GM19438 (cell line): ENCODE measurements at regions not wholly inside any gene's neighbourhood (a gene's known extent, or its start where the extent isn't known, plus 50 kb on each side); places are given as distances from the start of the nearest gene placed in this dataset.

Source experiments
- ATAC-seq: cut with Tn5 transposase; IDR thresholded peaks from one replicate; pipeline ENCODE4 v1.9.1; 2021; ENCODE audit warnings: low read depth; ENCODE audit not compliant: unreplicated experiment

DNA sequence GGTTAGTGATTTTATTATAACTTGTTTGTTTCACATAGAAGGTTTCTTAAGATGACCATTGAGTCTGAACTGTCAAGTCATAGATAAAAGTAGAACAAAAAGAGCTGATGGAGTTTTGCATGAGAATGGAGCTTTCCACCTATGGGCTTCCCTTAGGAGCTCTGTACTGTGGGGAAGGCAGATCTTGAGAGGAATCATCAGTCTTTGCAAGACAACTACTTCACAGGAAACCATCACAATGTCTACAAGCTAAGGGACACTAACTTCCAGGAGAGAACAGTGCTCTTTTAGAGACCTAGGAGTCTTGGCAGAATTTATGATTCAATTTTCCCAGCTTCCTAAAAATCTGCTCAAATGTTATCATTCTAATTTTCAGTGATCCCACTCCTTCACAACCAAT is 78.2 kb downstream of the FBXO5 start:
- no peak for ATAC-seq

DNA sequence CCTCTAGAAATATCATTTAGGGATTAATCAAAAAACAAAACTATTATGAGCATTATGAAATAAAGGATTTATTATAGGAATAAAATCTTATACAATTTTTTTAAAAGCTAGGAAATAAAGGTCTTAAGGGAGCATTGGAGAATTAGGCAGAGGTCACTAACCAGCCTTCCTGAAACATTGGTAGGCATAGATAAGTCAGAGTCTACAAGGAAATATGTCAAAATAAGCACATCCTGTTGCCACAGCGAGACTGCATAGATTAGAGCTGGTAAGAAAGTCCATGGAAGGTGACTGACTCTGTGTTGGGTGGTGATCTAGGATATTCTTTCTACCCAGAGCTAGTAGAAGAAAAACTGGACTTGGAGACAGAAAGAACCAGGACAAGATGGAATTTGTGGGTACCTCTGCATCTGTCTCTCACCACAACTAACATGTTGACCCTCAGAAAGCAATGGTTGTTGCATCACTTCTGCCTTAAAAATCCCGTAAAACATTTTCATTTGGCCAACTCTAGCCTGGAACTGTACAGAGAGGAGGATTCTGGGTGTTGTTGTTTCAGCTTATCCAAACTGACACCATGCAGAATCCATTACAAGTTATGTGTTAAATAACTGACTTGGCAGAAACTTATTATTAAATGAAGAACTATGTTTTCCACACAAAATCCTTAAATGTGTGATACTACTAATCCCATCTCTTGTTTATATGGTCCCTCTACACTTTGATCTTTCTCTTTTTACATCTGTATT is 77.1 kb downstream of the FBXO5 start:
- no peak for ATAC-seq

DNA sequence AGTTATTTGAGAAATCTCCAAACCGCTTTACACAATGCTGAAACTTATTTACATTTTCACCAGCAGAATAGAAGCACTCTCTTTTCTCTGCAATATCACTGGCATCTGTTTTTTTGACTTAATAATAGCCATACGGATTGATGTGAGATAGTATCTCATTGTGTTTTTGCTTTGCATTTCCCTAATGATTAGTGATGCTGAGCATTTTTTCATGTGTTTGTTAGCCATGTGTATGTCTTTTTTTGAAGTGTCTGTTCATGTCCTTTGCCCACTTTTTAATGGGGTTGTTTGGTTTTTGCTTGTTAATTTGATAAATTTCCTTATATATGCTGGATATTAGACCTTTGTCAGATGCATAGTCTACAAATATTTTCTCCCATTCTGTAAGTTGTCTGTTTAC is 73.6 kb downstream of the FBXO5 start:
- no peak for ATAC-seq

DNA sequence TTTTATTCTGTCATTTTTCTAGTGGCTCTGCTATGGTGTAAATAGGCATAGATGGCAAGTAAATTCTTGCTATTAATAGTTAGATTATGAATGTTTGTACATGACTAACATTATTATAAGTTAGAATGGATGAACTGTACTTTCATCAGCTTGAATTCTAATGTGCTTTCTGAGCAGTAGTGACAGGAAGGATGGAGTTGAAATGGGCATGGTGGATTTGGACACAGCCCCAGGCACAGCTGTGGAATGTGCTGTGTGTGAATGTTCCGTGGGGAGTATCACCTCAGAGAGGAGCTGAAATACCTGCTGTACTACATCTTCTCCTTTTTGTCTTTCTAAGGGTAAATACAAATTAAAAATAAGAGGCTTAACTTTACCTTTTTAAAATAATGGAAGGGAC is 66.8 kb downstream of the FBXO5 start:
- no peak for ATAC-seq

DNA sequence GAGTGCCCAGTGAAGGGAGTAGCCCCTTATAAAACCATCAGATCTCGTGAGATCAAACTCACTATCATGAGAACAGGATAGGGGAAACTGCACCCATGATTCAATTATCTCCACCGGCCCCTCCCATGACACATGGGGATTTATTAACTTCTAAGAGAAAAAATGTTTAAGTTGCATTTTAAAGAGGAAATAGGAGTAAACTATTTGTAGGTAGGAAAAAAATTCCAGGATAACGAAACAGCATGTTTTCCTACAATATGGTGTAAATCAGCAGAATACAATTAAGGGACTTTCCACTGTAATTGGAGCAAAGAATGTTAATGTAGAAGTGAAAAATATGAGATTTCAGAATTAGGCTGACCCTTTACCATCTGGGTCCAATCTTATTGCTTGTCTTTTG is 63.9 kb downstream of the FBXO5 start:
- ATAC-seq = no peak

DNA sequence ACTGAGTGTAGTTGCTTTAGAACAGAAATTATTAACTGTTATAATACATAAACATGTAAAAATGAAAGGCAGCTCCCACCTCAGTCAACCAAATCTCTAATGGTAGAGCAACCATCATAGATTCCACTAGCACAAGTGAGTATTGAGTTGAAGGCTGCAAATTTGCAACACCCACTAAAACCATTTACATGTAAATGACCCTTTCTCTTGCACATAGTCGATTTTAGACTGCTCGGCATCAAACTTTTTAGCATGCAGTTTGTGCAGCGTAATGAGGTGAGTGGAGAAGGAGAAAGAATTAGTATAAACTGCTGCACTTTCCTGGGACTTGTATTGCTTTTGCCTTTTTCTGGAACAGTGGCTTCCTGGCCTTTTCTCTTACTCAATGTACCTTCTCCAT is 62.8 kb downstream of the FBXO5 start:
- no peak for ATAC-seq
